ENCODE measurements at regions not wholly inside any gene's neighbourhood (a gene's known extent, or its start where the extent isn't known, plus 50 kb on each side); places are given as distances from the start of the nearest gene placed in this dataset.

- no peak overlapping the region for H3K4me3 Mint-ChIP-seq
- no peaks in the 10 kb centered on the region for H3K36me3 Mint-ChIP-seq (ENCODE audit: low read depth)
- no peak overlapping the region for H3K27ac Mint-ChIP-seq
- H3K27me3 Mint-ChIP-seq: no peaks in the 10 kb centered on the region
- DNase-seq (no peak), ATAC-seq (ENCODE audit: low read depth) (no peak)
- no peaks in the 10 kb centered on the region for H3K9me3 Mint-ChIP-seq
- ChIA-PET CTCF (no interaction called here), POLR2A (no interaction called here)
- no peak for TF ChIP-seq CTCF (IDR thresholded peaks at IDR 0.05)
- H3K4me1 Mint-ChIP-seq: no peaks in the 10 kb centered on the region
- intact Hi-C loops (cut with micrococcal nuclease): no loop called here
Measured at GRCh38 chr2:120797421-120798221, 62.0 kb downstream of the GLI2 start.

GRCh38 chr2:120798567-120799247 lies 63.0 kb downstream of the GLI2 start:
- DNase-seq (no peak), ATAC-seq (ENCODE audit: low read depth) (no peak)
- ChIA-PET POLR2A (no interaction called here), CTCF (no interaction called here)
- Mint-ChIP-seq H3K36me3 (ENCODE audit: low read depth) (no peaks in the 10 kb centered on the region), H3K27ac (no peak overlapping the region), H3K27me3 (no peaks in the 10 kb centered on the region), H3K4me3 (no peak overlapping the region), H3K4me1 (no peaks in the 10 kb centered on the region), H3K9me3 (no peaks in the 10 kb centered on the region)
- intact Hi-C loops (cut with micrococcal nuclease): no loop called here
- TF ChIP-seq CTCF (IDR thresholded peaks at IDR 0.05): no peak

GRCh38 chr2:120802158-120802557 lies 66.5 kb downstream of the GLI2 start:
- DNase-seq (no peak), ATAC-seq (ENCODE audit: low read depth) (no peak)
- ChIA-PET POLR2A (no interaction called here), CTCF (no interaction called here)
- no peaks in the 10 kb centered on the region for H3K27me3 Mint-ChIP-seq
- H3K9me3 Mint-ChIP-seq: no peaks in the 10 kb centered on the region
- H3K36me3 Mint-ChIP-seq (ENCODE audit: low read depth): no peaks in the 10 kb centered on the region
- H3K4me1 Mint-ChIP-seq: no peaks in the 10 kb centered on the region
- no peak for TF ChIP-seq CTCF (IDR thresholded peaks at IDR 0.05)
- intact Hi-C loops (cut with micrococcal nuclease): no loop called here
- no peak overlapping the region for H3K4me3 Mint-ChIP-seq
- H3K27ac Mint-ChIP-seq: no peak overlapping the region

GRCh38 chr2:120802867-120803484 lies 67.3 kb downstream of the GLI2 start:
- no peak for DNase-seq
- Mint-ChIP-seq H3K4me3 (no peak overlapping the region), H3K9me3 (no peaks in the 10 kb centered on the region), H3K27ac (no peak overlapping the region), H3K36me3 (ENCODE audit: low read depth) (no peaks in the 10 kb centered on the region), H3K27me3 (no peaks in the 10 kb centered on the region), H3K4me1 (no peaks in the 10 kb centered on the region)
- TF ChIP-seq CTCF (IDR thresholded peaks at IDR 0.05): no peak
- ChIA-PET POLR2A (no interaction called here), CTCF (no interaction called here)
- intact Hi-C loops (cut with micrococcal nuclease): no loop called here
- ATAC-seq (ENCODE audit: low read depth): no peak

GRCh38 chr2:120803764-120804335 lies 68.2 kb downstream of the GLI2 start:
- no peak for TF ChIP-seq CTCF (IDR thresholded peaks at IDR 0.05)
- no peaks in the 10 kb centered on the region for H3K4me1 Mint-ChIP-seq
- intact Hi-C loops (cut with micrococcal nuclease): no loop called here
- no peaks in the 10 kb centered on the region for H3K9me3 Mint-ChIP-seq
- H3K36me3 Mint-ChIP-seq (ENCODE audit: low read depth): no peaks in the 10 kb centered on the region
- no peak overlapping the region for H3K4me3 Mint-ChIP-seq
- DNase-seq: no peak
- CTCF ChIA-PET: no interaction called here
- H3K27ac Mint-ChIP-seq: no peak overlapping the region
- POLR2A ChIA-PET: no interaction called here
- ATAC-seq (ENCODE audit: low read depth): no peak
- H3K27me3 Mint-ChIP-seq: no peaks in the 10 kb centered on the region
